ENCODE measurements at regions not wholly inside any gene's neighbourhood (a gene's known extent, or its start where the extent isn't known, plus 50 kb on each side); places are given as distances from the start of the nearest gene placed in this dataset.

DNA sequence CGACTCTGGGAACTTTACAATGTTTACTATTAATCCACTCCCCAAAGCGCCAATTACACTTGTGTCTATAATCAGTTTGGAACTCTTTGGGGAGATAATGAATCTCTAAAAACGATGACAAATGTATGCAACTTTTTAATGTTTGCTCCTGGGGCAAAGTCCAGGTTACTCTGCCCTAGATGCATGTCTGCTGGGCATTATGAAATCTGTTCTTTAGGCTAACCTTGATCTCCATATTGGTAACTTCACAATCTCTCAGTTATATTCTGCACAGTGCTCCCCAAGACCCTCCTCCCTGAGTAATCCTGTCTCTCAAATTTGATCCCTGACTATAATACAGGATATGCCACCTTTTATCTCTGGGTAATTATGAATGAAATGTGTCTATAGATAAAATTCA lies 152.2 kb upstream of the TRPM3 start:
- ChIA-PET POLR2A (ENCODE audit: partially characterized antibody) (no interaction called here), CTCF (ENCODE audit: partially characterized antibody) (no interaction called here)
- H3K4ac ChIP-seq (replicated peaks; ENCODE audit: insufficient read length, low read depth, low read length), result no peak overlapping the region
- DNase-seq (ENCODE audit: low read depth in 1 of 2, low spot score in 2 of 2), result no peak
- no peak overlapping the region for H3K27ac ChIP-seq (ENCODE audit: low read depth, low read length)
- H2BK5ac ChIP-seq (ENCODE audit: low read depth, low read length), result no peak overlapping the region
- 82% methylated on average over 3 of the region's 3 CpGs; no CpG with 5 or more reads in 1 of the 2 experiments for WGBS, 2 experiments (ENCODE audit: extremely low coverage in 1 of 2, insufficient coverage in 1 of 2, insufficient read length in 1 of 2, insufficient replicate concordance in 2 of 2, low coverage in 1 of 2, low lambda C conversion rate in 2 of 2, missing lambda C conversion rate in 1 of 2)
- H2BK15ac ChIP-seq (ENCODE audit: low read length), result no peak overlapping the region
- H2AFZ ChIP-seq (ENCODE audit: low read length), result no peak overlapping the region
- H3K23ac ChIP-seq (ENCODE audit: insufficient read length), result no peak overlapping the region
- H3K18ac ChIP-seq (ENCODE audit: extremely low read depth, low read length), result no peak overlapping the region
- no peak overlapping the region for H4K91ac ChIP-seq (replicated peaks; ENCODE audit: insufficient read length, low read length)
- H3K36me3 ChIP-seq (ENCODE audit: control insufficient read depth in 2 of 4, insufficient read depth in 4 of 4, low read length in 3 of 4), result no peaks in the 10 kb centered on the region
- no peaks in the 10 kb centered on the region for H3K9me3 ChIP-seq (ENCODE audit: insufficient read depth in 2 of 2, low read depth in 1 of 2, low read length in 1 of 2)
- H3K23me2 ChIP-seq (ENCODE audit: low read depth, low read length), result no peaks in the 10 kb centered on the region
- no peak overlapping the region for H2BK20ac ChIP-seq (ENCODE audit: low read length)
- H3K4me3 ChIP-seq (ENCODE audit: extremely low read depth in 1 of 4, insufficient read depth in 2 of 4, low read depth in 3 of 4, low read length in 4 of 4), result no peak overlapping the region
- no peak for TF ChIP-seq EP300 (IDR thresholded peaks at IDR 0.05; ENCODE audit: borderline replicate concordance in 1 of 2, low read depth in 2 of 2, low read length in 2 of 2)
- no peak for TF ChIP-seq BACH1 (IDR thresholded peaks at IDR 0.05; ENCODE audit: low read length)
- no peak for TF ChIP-seq TAF1 (IDR thresholded peaks at IDR 0.05; ENCODE audit: low read depth, low read length)
- TF ChIP-seq BCL11A (IDR thresholded peaks at IDR 0.05; ENCODE audit: low read depth in 2 of 2, low read length in 2 of 2), result no peak
- no peak for TF ChIP-seq SAP30 (IDR thresholded peaks at IDR 0.05; ENCODE audit: insufficient read depth, insufficient replicate concordance, low read length)
- TF ChIP-seq CBX5 (IDR thresholded peaks at IDR 0.05; ENCODE audit: low read depth, low read length), result no peak
- no peak for TF ChIP-seq POLR2AphosphoS5 (IDR thresholded peaks at IDR 0.05; ENCODE audit: low read depth, low read length)
- TF ChIP-seq POU5F1 (IDR thresholded peaks at IDR 0.05; ENCODE audit: low read depth, low read length), result no peak
- no peak overlapping the region for H3K56ac ChIP-seq (replicated peaks; ENCODE audit: insufficient read length, low read depth, low read length)
- no peaks in the 10 kb centered on the region for H3K79me2 ChIP-seq (ENCODE audit: control insufficient read depth in 1 of 2, insufficient read depth in 2 of 2, low read length in 2 of 2)
- no peak for FAIRE-seq
- no peaks in the 10 kb centered on the region for H4K20me1 ChIP-seq (replicated peaks in 1 of 2; ENCODE audit: control insufficient read depth in 1 of 2, insufficient read depth in 2 of 2, low read length in 2 of 2)
- no peak overlapping the region for H2BK120ac ChIP-seq (replicated peaks; ENCODE audit: low read depth, low read length)
- H3K4me2 ChIP-seq (ENCODE audit: insufficient read depth in 1 of 2, low read depth in 2 of 2, low read length in 2 of 2), result no peak overlapping the region
- no peaks in the 10 kb centered on the region for H3K27me3 ChIP-seq (replicated peaks in 1 of 4; ENCODE audit: control insufficient read depth in 3 of 4, extremely low read depth in 1 of 4, insufficient read depth in 3 of 4, low read length in 3 of 4)
- no peak overlapping the region for H3K9ac ChIP-seq (replicated peaks in 1 of 4; ENCODE audit: extremely low read depth in 1 of 4, low read depth in 3 of 4, low read length in 3 of 4)
- no peaks in the 10 kb centered on the region; a peak in 1 of 7 replicates for H3K4me1 ChIP-seq (replicated peaks in 1 of 4; ENCODE audit: control insufficient read depth in 3 of 4, insufficient read depth in 4 of 4, low read length in 3 of 4)
- no peak overlapping the region for H2BK12ac ChIP-seq (ENCODE audit: low read depth, low read length)
- no peaks in the 10 kb centered on the region for H3K79me1 ChIP-seq (ENCODE audit: low read depth, low read length)
- no peak overlapping the region for H3K14ac ChIP-seq (ENCODE audit: insufficient read length)
- no peak overlapping the region for H2AK5ac ChIP-seq (ENCODE audit: low read depth, low read length)
- no peak overlapping the region for H4K5ac ChIP-seq (ENCODE audit: insufficient read length, low read depth, low read length)
- H4K8ac ChIP-seq (ENCODE audit: extremely low read depth, insufficient read depth, low read length), result no peak overlapping the region
